BE2C (cell line): ENCODE measurements at regions not wholly inside any gene's neighbourhood (a gene's known extent, or its start where the extent isn't known, plus 50 kb on each side); places are given as distances from the start of the nearest gene placed in this dataset.

Experiments used
- DNase-seq: peaks from one replicate; pipeline ENCODE4 v3.0.0-alpha.2; 2020
- H3K27me3 ChIP-seq: fragments of 250-450 bp; sonication (Bioruptor Pico); 2 replicates; pipeline ENCODE4 v1.5.1; 2020; ENCODE audit warnings: mild to moderate bottlenecking
- H3K36me3 ChIP-seq: fragments of 250-450 bp; sonication (Bioruptor Pico); 2 replicates; pipeline ENCODE4 v1.5.1; 2020; ENCODE audit warnings: mild to moderate bottlenecking
- H3K4me1 ChIP-seq: fragments of 250-450 bp; sonication (Bioruptor Pico); 2 replicates; pipeline ENCODE4 v1.5.1; 2020
- H3K4me3 ChIP-seq: 2 replicates; pipeline ENCODE4 v1.5.1; 2011; ENCODE audit warnings: low read depth, low read length
- H3K9me3 ChIP-seq: fragments of 250-450 bp; sonication (Bioruptor Pico); 2 replicates; pipeline ENCODE4 v1.5.1; 2020
- TF ChIP-seq, protein P1 (sequence below): IDR thresholded peaks from 2 replicates; pipeline ENCODE4 v1.5.1; 2012; ENCODE audit warnings: mild to moderate bottlenecking, low read depth, low read length

DNA sequence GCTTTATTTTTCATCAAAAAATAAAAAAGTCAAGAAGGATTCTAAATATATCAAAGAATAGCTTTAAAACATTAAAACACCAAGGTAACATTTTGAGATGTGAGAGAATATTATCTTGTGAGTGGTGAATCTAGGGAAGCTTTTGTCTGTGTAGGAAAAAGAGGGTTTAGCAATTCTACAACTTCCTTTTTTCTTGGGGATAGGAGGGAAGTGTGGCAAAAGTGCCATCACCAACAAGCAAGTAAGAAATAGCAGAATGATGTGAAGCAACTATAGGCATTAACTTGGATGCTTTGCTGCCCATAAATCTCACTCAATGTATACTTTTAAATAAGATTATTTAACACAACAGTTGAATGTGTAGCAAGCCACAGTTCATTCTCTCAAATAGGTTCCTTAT is 57.8 kb upstream of the SUCLG2 start:
- no peaks in the 10 kb centered on the region for H3K9me3 ChIP-seq
- H3K4me1 ChIP-seq: no peaks in the 10 kb centered on the region
- no peaks in the 10 kb centered on the region for H3K36me3 ChIP-seq
- H3K27me3 ChIP-seq: no peaks in the 10 kb centered on the region; the same call in 1 of the 2 replicates
- H3K4me3 ChIP-seq: no peak overlapping the region
- DNase-seq: no peak
- TF ChIP-seq, protein P1, sequence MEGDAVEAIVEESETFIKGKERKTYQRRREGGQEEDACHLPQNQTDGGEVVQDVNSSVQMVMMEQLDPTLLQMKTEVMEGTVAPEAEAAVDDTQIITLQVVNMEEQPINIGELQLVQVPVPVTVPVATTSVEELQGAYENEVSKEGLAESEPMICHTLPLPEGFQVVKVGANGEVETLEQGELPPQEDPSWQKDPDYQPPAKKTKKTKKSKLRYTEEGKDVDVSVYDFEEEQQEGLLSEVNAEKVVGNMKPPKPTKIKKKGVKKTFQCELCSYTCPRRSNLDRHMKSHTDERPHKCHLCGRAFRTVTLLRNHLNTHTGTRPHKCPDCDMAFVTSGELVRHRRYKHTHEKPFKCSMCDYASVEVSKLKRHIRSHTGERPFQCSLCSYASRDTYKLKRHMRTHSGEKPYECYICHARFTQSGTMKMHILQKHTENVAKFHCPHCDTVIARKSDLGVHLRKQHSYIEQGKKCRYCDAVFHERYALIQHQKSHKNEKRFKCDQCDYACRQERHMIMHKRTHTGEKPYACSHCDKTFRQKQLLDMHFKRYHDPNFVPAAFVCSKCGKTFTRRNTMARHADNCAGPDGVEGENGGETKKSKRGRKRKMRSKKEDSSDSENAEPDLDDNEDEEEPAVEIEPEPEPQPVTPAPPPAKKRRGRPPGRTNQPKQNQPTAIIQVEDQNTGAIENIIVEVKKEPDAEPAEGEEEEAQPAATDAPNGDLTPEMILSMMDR: no peak

DNA sequence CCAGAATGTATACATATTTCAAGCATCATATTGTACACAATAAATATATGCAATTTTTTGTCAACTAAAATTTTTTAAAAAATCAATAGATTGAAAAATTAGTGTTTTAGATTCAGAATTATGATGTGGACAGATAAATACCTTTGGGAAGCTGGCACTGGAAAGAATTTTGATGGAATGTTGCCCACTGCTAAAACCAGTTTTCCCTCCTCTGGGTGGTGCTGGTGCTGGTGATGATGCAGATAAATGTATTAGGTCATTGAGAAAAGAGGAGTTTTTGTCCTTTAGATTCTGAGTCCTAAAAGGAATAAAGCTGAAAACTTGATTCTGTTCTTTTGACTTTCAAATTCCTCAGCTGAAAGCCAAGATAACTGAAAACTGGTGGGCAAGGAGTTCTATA is 56.0 kb upstream of the SUCLG2 start:
- Histone ChIP-seq H3K4me1 (no peaks in the 10 kb centered on the region), H3K27me3 (no peaks in the 10 kb centered on the region), H3K4me3 (no peak overlapping the region), H3K9me3 (no peaks in the 10 kb centered on the region), H3K36me3 (no peaks in the 10 kb centered on the region)
- DNase-seq: no peak
- TF ChIP-seq, protein P1: no peak

DNA sequence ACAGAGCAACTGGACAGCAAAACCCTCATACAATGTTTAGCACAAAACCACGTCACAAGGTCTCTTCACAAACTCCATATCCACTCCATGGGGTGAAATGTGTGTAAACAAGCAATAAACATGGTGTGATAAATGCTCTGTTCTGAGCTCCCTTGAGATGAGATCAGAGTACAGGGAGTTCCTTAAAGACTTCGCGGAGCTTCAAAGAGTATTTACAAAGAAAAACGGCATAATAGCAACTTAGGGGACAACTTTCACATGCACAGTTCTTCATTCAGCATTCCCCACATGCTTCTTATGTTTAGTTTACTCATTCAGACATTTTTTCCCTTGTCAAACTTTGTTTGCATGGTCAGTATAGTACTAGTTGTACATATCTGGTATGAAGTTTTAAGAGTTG is 52.5 kb upstream of the SUCLG2 start:
- Histone ChIP-seq H3K27me3 (no peaks in the 10 kb centered on the region), H3K4me3 (no peak overlapping the region), H3K36me3 (no peaks in the 10 kb centered on the region), H3K4me1 (no peaks in the 10 kb centered on the region), H3K9me3 (no peaks in the 10 kb centered on the region)
- TF ChIP-seq, protein P1: no peak
- no peak for DNase-seq

DNA sequence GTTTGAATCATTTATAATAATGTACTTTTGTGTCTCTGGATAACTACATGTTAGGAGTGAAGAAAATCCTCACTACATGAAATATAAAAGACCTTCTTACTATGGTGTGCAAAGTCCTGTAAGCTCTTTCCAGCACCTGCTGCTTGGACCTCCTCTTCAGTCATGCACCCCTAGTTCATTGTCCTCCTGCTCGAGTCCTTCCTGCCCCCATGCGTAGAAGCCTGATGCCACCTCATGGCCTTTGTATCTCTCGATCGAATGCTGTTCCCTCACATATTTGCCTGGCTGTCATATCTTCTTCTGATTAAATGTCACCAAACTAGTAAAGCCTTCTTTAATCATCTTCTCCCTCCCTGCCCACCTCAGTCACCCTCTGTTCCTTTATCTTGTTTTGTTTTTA is 49.9 kb upstream of the SUCLG2 start:
- DNase-seq: no peak
- Histone ChIP-seq H3K36me3 (no peaks in the 10 kb centered on the region), H3K27me3 (no peaks in the 10 kb centered on the region)

More for the DNA sequence above, 49.9 kb upstream of the SUCLG2 start:
- H3K4me1 ChIP-seq: no peaks in the 10 kb centered on the region
- TF ChIP-seq, protein P1: no peak
- no peaks in the 10 kb centered on the region for H3K9me3 ChIP-seq
- H3K4me3 ChIP-seq: no peak overlapping the region
